HG03439 (cell line): ENCODE measurements at regions not wholly inside any gene's neighbourhood (a gene's known extent, or its start where the extent isn't known, plus 50 kb on each side); places are given as distances from the start of the nearest gene placed in this dataset.
"Not testable (repeated sequence)": the region's sequence is repeated elsewhere in the genome, so short reads cannot be mapped to it uniquely, and the experiment has no call there.

ENCODE experiments used
- ATAC-seq: cut with Tn5 transposase; IDR thresholded peaks from one replicate; pipeline ENCODE4 v1.9.1; 2021; ENCODE audit warnings: mild to moderate bottlenecking, moderate library complexity; ENCODE audit not compliant: unreplicated experiment

DNA sequence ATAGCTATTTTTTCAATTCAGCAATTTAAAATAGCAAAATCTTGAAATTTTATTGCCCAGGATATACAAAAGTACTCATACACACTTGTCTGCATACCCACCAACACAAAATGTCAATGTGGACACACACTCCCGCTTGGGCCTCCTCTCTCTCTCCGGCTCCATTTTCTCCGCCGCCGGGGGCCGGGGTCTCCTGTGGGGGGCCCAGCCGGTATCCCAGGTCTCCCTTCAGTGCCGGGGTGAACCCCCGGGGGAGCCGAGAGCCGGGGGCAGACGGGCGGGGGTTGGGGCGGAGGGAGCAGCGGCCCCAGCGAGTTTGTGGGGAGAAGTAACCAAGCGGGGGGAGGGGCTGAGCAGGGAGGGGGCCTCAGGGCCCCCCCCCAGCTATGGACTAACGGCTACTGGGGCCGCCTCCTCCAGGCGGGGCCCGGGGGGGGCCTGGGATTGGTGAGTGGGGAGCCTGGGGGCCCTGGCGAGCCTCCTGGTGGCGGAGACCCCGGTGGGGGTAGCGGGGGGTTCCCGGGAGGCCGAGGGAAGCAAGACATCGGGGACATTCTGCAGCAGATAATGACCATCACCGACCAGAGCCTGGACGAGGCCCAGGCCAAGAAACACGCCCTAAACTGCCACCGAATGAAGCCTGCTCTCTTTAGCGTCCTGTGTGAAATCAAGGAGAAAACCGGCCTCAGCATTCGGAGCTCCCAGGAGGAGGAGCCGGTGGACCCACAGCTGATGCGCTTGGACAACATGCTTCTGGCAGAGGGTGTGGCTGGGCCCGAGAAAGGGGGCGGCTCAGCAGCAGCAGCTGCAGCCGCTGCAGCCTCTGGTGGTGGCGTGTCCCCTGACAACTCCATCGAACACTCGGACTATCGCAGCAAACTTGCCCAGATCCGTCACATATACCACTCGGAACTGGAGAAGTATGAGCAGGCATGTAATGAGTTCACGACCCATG is 56.6 kb downstream of the CHST2 start:
- not testable (repeated sequence) for ATAC-seq

DNA sequence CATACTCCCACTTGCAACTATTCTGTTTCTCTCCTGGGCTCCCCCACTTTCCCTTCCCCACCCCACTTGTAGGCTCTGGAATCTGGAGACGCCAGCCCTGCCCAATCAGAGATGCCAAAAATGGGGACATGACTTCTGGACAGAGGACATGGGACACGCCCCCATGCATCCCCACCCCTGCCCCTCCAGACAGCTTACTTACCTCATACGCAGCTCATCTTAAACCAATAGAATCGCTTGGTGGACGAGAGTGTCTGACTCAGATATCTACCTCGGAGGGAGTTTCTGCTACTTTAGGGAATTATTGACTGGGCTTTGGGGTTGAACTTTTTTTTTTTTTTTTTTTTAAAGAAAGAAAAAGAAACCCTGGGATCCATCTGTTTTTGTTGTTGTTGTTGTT is 58.4 kb downstream of the CHST2 start:
- ATAC-seq = not testable (repeated sequence)

DNA sequence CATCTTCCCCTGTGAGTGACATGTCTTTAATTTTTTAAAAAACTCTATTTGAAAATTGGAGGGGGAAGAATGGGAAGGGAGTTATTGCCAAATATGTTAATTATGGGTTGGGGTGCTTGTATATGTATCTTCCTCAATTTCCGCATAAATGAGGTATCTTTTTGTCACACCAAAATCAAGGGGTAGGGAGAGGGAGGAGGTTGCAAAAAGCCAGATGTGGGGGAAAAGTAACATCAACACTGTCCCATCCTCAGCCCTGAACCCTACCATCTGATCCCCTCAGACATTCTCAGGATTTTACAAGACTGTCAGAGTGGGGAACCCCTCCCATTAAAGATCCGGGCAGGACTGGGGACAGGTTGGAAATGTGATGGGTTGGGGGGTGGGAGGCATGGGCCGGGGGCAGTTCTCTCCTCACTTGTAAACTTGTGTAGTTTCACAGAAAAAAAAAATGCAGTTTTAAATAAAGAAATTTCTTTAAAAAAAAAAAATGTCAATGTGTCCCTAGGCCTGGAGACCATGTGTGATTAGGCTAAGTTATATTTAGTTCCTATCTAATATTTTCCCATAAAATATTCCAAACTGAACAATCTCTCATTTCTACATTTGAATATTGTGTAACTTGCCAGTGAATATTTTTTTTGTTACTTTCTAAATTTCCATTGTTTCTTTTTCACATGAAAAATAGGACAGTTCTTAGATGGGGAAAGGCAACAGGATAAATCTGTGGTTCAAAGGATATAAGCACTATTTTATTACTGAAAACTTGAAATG is 59.4 kb downstream of the CHST2 start:
- not testable (repeated sequence) for ATAC-seq

DNA sequence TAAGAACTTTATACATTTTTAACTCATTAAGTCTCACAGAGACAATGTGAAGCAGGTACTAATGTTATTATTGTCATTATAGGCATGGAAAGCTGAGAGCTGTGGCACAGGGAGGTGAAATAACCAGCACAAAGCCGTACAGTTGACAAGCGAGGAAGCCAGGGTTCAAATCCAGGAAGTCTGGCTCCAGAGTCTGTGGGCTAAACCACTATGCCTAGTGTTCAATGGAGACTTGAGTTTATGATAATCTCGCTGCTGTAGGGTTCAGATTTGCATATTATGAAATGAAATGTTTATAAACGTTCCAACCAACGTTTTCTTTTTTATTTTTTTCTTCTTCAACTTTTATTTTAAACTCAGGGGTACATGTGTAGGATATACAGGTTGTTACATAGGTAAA is 60.0 kb downstream of the CHST2 start:
- ATAC-seq = no peak

DNA sequence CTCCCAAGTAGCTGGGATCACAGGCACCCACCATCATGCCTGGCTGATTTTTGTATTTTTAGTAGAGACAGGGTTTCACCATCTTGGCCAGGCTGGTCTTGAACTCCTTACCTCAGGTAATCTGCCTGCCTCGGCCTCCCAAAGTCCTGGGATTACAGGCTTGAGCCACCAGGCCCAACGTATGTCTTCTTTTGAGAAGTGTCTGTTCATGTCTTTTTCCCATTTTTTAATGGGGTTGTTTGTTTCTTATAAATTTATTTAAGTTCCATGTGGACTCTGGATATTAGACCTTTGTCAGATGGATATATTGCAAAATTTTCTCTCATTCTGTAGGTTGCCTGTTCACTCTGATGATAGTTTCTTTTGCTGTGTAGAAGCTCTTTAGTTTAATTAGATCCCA is 61.3 kb downstream of the CHST2 start:
- ATAC-seq = not testable (repeated sequence)

DNA sequence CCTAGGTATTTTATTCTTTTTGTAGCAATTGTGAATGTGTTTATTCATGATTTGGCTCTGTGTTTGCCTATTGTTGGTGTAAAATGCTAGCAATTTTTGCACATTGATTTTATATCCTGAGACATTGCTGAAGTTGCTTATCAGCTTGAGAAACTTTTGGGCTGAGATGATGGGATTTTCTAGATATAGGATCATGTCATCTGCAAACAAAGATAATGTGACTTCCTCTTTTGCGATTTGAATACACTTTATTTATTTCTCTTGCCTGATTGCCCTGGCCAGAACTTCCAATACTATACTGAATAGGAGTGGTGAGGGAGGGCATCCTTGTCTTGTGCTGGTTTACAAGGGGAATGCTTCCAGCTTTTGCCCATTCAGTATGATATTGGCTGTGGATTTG is 62.4 kb downstream of the CHST2 start:
- ATAC-seq = not testable (repeated sequence)

DNA sequence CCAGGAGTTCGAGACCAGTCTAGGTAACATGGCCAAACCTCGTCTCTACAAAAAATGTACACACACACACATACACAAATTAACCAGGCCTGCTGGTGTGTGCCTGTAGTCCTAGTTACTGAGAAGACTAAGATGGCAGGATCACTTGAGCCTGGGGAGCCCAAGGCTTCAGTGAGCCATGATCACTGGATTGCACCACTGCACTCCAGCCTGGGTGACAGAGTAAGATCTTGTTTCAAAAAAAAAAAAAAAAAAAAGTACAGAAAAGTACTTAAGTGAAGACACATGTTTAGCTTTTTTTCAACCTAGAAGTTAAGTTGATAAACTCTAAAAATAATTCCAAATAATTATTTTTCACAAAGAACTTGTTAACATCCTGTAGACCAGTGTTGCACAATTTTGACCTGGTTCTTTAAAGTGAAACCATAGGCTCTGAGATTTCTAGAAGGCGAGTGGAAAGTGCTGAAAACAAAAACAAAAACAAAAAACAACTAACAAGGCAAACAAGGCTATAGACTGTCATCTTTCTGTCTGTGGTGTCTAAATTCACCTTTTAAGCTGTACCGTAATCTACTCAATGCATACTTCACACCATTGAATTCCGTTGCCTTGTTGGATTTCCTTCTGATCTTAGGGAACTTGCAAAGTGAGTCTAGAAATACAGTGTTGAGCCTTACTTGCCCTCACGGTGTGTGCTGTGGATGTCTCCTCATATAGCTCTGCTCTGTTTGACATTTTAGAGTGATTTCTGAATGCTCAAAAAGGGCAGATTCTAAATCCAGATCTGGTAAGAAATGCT is 63.5 kb downstream of the CHST2 start:
- no peak for ATAC-seq

DNA sequence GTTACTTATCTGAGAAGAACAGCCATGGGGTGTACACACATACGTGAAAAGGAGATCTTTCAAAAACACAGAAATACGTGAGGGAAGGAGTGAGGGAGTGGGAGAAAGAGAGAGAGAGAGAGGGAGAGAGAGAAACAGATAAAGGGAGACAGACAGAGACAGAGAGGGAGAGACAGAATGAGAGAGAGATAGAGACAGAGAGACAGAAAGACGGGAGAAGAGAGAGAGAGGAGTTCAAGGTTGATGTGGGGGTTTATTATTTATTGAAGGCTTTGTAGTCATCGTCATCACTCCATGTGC is 64.0 kb downstream of the CHST2 start:
- ATAC-seq = no peak

DNA sequence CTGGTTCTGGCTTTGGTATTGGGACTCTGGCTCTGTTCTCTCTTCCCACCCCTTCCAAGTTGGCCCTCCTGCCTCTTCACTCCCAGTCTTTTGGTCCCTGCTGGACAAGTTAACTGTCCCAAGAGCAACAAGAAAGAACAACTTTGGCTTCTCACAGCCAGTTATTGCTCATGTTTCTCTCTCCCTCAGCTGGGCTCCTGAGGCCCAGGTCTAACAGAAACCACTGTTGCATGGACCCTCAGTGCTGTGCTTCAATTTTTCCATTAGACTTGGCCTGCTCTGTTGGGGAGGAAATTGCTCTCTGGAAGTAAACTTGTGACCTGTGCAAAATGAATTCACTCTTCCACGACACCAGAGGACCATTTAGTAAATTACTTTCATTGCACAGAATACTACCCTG is 64.5 kb downstream of the CHST2 start:
- no peak for ATAC-seq

DNA sequence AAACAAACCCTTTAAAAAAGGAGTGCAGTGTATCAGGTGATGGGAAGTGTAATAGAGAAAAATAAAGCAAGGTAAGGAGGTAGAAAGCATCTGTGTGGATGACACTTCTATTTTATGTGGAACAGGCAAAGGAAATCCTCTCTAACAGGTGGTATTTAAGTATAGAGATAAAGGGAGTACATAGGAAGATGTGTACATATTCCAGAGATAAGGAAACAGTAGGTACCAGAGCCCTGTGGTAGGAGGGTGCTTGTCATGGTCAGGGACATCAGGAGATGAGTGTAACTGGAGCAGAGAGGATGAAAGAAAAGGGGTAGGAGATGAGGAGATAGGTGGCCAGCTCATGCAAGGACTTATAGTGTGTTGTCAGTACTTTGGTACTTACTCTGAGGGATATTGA is 65.8 kb downstream of the CHST2 start:
- ATAC-seq = no peak

DNA sequence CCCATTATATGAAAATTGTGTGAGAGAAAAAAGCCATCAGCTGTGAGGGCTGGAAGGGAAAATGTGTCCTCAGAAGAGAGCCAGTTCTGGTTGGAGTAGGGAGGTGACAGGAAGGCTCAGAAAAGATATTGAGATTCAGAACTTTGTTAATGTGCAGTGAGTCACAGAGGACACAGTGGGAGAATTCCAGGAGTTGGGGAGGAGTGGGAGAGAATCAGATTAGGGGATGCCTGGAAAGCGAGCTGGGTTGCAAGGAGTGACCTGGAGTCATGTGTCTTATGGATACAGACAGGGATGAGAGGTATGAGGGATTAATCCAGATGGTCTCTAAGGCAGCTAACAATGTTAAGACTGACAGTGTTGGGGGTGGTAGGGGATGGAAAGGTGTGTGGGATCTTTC is 67.5 kb downstream of the CHST2 start:
- no peak for ATAC-seq

DNA sequence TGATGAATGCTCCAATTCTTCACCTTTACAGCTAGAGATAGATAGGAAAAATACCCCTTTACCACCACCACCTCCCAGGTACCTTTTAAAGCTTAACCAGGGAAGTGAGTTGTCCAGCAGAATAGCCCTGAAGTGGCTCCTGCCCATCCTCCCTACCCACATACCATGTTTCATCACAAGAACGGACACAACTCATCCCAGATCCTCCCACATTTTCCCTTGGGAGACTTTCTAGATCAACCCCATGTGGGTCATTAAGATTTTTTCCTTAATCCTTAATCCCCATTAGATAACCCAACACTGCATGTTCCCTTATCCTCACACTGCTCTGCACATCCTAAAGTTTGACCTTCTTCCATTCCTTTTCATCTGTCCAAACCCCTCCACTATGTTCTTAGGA is 69.3 kb downstream of the CHST2 start:
- no peak for ATAC-seq

DNA sequence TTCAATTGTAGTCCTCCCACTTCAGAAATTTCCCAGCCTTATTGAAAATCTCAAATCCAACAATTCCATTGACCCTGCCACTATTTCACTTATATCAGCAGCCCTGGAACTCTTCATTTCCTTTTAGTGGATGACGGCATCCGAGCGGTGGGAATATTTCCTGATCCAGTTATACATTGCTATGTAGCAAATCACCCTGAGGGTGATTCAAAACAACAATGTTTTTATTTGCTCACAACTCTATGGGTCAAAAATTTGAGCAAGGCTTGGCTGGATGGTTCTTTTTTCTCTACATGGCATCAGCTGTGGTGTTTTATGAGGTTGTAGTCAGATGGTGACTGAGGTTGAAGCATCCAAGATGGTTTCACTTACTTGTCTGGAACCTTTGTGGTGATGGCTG is 70.5 kb downstream of the CHST2 start:
- no peak for ATAC-seq

DNA sequence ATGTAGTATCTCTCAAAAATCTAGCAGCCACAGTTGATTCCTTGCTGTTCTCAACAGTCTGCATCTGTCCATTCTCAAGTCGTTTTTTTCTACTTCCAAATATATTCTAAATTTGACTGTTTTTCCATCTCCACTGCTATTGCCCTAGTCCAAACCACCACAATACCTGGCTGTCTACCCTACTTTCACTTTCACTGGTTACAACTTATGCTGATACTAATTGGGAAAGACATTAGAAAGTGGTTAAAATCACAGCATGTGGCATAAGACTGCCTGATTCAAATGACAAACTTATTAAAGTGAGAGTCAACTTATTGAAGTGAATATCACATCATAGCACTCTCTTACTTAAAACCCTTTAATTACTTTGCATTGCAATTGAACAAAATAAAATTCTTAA is 72.6 kb downstream of the CHST2 start:
- ATAC-seq = no peak

DNA sequence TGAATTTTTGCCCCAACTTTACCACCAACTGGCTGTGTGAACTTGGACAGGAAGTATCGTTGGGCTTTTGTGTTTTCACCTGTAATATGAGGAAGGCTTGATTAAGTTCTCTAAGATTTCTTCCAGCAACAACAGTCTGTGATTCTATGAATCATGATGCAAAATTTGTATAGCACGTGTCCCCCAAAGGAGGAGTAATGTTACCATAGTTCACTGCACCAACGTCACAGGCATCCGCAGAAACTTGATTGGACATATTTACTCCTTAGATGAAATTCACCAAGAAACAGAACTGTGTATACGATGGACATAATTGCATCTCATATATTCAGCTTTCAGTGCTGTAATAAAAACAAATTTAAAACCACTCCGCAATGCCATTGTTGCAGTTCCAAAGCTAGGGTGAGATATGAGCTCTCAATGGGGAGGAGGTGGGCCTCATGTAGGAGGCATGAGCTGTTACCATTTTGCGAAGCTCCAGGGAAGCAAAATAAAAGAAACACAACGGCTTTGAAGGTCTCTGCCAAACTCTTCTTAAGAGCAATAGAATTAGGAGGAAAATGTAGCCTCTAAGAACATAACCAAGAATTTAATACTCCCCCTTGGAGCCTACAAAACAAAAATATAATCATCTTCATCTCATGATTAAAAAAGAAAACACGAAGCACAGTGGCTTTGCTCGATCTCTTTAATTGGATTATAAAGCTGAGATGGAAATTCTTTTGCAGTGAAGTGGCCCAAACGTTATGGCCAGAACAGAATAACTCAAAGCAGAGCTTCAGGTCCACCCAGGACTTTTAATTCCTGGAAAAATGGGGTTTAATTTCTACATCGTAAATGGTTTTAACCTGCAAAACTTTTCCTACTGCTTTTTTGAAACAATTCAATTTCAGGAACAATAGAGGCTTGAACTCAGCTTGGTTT is 80.7 kb downstream of the CHST2 start:
- no peak for ATAC-seq

DNA sequence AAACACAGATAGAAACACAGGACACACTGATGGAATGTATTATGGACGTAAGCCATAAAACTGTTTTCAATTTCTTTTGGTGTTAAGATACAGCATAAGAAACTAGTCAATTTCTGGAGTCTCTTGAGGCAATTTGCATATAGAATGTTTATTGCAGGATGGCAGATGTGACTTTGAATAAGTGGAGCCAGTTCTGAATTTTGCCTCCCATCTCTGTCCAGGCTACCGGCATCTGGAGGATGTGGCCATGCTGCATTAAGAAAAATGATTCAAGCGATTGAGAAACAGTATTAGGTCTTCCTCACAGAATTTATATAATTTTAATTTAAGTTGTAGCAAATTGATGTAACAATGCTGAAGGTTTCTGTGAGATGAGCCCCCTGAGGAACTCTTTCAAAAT is 81.5 kb downstream of the CHST2 start:
- no peak for ATAC-seq

DNA sequence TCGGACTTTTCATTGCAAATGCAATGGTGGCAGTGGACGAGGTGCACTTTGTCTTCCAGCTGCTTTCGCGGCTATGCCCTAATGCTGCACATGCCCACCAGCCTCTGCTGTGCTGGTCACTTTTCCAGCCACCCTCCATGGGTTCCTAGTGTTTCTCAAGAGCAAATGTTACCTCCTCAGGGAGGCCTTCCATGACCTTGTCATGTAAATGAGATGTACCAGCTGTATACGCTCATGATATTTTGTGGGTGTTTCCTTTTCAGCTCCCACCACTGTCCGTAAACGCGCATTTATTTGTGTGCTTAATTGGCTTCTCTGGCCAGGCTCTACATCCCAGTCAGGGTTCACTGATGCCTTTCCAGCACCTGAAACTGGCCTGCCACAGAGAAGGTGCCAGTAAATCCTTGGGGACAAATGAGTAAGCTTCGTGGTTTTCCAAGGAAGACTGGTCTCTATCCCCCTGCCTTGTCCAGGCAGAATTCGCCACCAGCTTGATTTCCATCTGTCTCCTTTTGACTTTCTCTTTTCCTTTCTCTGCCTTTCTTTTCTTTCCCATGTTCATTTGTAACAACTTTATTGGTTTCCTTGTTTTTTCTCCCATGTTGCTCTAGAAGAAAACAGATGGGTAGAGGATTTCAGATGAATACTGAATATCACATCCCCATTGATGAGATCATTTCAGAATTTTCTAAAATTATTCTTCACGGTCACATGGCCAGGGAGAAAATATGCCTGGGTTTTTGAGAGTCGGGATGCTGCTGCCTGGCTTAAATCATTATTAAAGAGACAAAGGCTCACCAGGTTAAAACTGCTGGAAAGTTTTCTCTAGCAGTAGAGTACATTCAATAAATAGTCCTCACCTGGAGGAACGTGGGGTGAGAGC is 82.5 kb downstream of the CHST2 start:
- ATAC-seq = no peak

DNA sequence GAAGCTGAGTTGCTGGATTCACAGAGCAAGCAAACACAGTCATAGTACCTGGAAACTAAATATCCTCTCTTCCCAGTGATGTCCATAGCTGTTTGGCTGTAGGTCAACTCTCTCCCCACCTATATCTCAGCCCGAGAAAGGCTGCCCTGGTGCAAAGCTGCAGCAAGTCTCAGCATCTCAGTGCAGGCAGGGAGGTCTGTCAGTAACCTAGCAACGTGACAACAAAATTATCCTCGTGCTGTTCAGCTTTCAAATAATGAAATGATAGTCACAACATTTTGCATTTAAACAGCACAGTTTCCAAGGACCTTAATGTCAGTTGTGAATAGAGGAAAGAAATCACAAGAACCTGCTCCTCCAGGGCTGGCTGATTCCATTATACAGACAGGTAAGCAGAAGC is 83.6 kb downstream of the CHST2 start:
- ATAC-seq = no peak

DNA sequence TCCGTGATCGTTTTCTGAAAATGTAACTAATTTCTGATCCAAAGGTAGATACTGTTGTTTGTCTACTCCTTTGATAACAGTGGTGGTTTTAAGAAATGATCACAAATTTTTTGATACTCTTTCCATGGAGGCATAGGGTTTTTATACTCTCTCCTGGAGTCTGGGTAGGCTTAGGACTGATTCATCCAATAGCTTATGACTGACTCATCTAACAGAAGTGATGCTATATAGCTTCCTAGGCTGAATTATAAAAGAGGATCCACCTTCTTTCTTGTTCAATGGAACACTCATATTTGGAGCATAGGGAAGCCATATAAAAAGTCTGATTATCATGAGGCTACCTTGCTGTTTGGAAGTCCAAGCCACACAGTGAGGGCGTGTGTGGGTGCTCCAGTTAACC is 84.3 kb downstream of the CHST2 start:
- no peak for ATAC-seq
